Muscle of leg (tissue), 3 donors: ENCODE measurements at regions not wholly inside any gene's neighbourhood (a gene's known extent, or its start where the extent isn't known, plus 50 kb on each side); places are given as distances from the start of the nearest gene placed in this dataset.
A peak's percentile ranks its signal among the peaks of the same experiment; 100 is the strongest.
"Not testable (repeated sequence)": the region's sequence is repeated elsewhere in the genome, so short reads cannot be mapped to it uniquely, and the experiment has no call there.

Experiments used
- DNase-seq: peaks from one replicate; pipeline ENCODE4 v3.0.0; 2013
- H3K27ac ChIP-seq: one replicate; pipeline ENCODE4 v1.5.1; 2013; ENCODE audit warnings: mild to moderate bottlenecking, low read length, control low read depth
- H3K27me3 ChIP-seq: one replicate; pipeline ENCODE4 v1.6.1; 2013; ENCODE audit warnings: low read length; ENCODE audit not compliant: control insufficient read depth, insufficient read depth
- H3K36me3 ChIP-seq: one replicate; pipeline ENCODE4 v1.6.1; 2013; ENCODE audit warnings: low read length; ENCODE audit not compliant: control insufficient read depth, insufficient read depth
- H3K4me1 ChIP-seq: one replicate; pipeline ENCODE4 v1.6.1; 2013; ENCODE audit warnings: low read length; ENCODE audit not compliant: control insufficient read depth, insufficient read depth
- H3K4me3 ChIP-seq: one replicate; pipeline ENCODE4 v1.5.1; 2013; ENCODE audit warnings: low read length, control low read depth
- H3K9me3 ChIP-seq: replicated peaks from 2 replicates; pipeline ENCODE4 v1.6.1; 2013; ENCODE audit warnings: low read depth, low read length; ENCODE audit not compliant: control insufficient read depth
- WGBS: methylation state at CpG from one replicate; pipeline ENCODE4 v1.1.5; 2013; ENCODE audit warnings: missing lambda C conversion rate; ENCODE audit not compliant: insufficient coverage; 5-methylcytosine and 5-hydroxymethylcytosine counted together

DNA sequence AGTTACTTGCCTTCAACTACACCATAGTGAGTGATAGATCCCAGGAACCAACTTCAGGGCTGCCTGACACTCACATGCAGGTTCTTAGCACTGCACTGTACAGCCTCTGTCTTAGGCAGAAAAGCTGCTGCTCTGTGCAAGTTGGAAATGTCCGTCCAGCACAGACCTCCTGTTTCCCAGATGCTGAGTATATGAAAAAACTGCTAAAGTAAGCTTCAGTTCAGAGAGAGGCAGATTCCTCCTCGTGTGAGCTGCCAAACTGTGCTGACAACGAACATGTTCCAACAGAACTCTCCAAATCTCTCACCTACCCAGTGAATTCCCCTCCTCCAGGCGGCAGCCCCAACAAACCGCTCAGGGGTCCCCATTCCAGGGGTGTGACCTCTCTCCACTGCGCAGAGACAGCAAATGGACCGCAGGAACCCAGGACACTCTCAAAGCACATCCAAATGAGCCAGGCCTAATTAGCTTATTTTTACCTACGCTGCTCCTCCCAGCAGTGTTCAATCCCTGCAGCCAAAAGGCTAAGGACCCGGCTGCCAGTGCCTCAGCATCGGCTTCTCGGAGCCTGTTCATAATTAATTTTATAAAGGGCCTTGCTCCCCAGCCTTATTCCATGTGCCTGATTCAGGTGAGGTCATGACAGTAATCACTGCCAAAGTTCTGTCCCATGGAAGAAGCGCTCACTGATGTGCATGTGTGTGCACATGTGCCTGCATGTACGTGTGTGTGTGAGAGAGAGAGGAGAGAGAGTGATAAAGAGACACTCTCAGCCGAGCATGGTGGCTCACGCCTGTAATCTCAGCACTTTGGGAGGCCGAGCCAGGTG, 159.5 kb upstream of the AUTS2 start:
- Histone ChIP-seq H3K36me3 (no peaks in the 10 kb centered on the region), H3K4me1 (peaks cover 13% of the 10 kb centered on the region), H3K27ac (peak overlapping the region; percentile 45), H3K27me3 (no peaks in the 10 kb centered on the region), H3K9me3 (no peaks in the 10 kb centered on the region), H3K4me3 (no peak overlapping the region)
- WGBS = 14% methylated on average over 13 of the region's 16 CpGs
- DNase-seq = peak; percentile 94

- no peak overlapping the region for H3K4me3 ChIP-seq
- peaks cover 11% of the 10 kb centered on the region for H3K4me1 ChIP-seq
- no peak for DNase-seq
- H3K9me3 ChIP-seq = no peaks in the 10 kb centered on the region
- no CpG with 5 or more reads among the region's 1 CpG for WGBS
- H3K27me3 ChIP-seq = no peaks in the 10 kb centered on the region
- no peaks in the 10 kb centered on the region for H3K36me3 ChIP-seq
- H3K27ac ChIP-seq = no peak overlapping the region
These were observed 158.5 kb upstream of the AUTS2 start for GRCh38 chr7:69439636-69440325.

DNA sequence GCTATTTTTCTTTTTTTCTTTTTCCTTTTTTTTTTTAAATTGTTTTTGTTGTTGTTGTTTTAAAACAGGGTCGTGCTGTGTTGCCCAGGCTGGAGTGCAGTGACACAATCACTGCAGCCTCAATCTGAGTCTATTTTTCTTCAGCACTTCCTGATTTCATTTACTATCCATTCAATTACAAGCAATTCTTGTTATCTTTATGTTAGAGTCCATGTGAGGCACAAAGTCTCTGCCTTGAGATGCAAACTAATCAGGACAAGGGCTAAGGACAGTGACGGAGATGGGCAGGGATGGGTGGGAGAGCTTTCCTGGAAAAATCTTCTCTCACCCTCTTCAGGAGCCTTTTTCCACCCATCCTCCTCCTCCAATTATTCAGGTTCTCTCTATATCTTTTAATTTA, 157.3 kb upstream of the AUTS2 start:
- Histone ChIP-seq H3K4me1 (peaks cover 15% of the 10 kb centered on the region), H3K27ac (no peak overlapping the region), H3K9me3 (no peaks in the 10 kb centered on the region), H3K27me3 (no peaks in the 10 kb centered on the region), H3K36me3 (no peaks in the 10 kb centered on the region), H3K4me3 (no peak overlapping the region)
- no CpG with 5 or more reads among the region's 2 CpGs for WGBS
- no peak for DNase-seq

DNA sequence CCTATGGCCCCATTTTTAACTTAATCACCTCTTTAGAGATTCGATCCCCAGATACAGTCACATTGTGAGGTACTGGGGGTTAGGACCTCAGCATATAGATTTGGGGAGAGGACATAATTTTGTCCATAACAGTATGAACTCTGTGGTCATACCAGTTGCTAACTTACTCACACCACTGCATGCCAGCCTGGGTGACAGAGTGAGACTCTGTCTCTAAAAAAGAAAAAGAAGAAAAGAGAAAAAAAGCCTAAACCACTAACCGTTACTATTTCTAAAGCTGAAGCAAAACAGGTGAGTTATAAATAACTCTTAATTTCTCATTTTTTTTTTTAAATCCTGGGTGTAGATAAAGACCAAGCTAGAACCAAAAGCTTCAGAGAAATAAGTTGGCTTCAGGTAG, 155.1 kb upstream of the AUTS2 start:
- no peak for DNase-seq
- Histone ChIP-seq H3K4me3 (no peak overlapping the region), H3K27ac (no peak overlapping the region), H3K9me3 (no peaks in the 10 kb centered on the region), H3K4me1 (peaks cover 11% of the 10 kb centered on the region), H3K27me3 (no peaks in the 10 kb centered on the region), H3K36me3 (no peaks in the 10 kb centered on the region)
- no CpG with 5 or more reads among the region's 2 CpGs for WGBS

- no peaks in the 10 kb centered on the region for H3K27me3 ChIP-seq
- WGBS = 62% methylated on average over 11 of the region's 11 CpGs
- no peak overlapping the region for H3K27ac ChIP-seq
- H3K4me1 ChIP-seq = peaks cover 4% of the 10 kb centered on the region
- no peak for DNase-seq
- no peaks in the 10 kb centered on the region for H3K9me3 ChIP-seq
- H3K36me3 ChIP-seq = no peaks in the 10 kb centered on the region
- no peak overlapping the region for H3K4me3 ChIP-seq
These were observed 152.7 kb upstream of the AUTS2 start for GRCh38 chr7:69445541-69445940.

GRCh38 chr7:69446213-69446612, 152.1 kb upstream of the AUTS2 start:
- 100% methylated on average over 1 of the region's 7 CpGs for WGBS
- not testable (repeated sequence) for H3K27me3 ChIP-seq, DNase-seq, H3K4me1 ChIP-seq, H3K36me3 ChIP-seq, H3K9me3 ChIP-seq, H3K27ac ChIP-seq, H3K4me3 ChIP-seq

- no peaks in the 10 kb centered on the region for H3K27me3 ChIP-seq
- no peak overlapping the region for H3K4me3 ChIP-seq
- H3K4me1 ChIP-seq = peaks cover 11% of the 10 kb centered on the region
- WGBS = 47% methylated on average over 9 of the region's 14 CpGs
- no peak overlapping the region for H3K27ac ChIP-seq
- H3K9me3 ChIP-seq = no peaks in the 10 kb centered on the region
- DNase-seq = peak; percentile 73
- H3K36me3 ChIP-seq = no peaks in the 10 kb centered on the region
These were observed 150.2 kb upstream of the AUTS2 start for GRCh38 chr7:69448071-69448470.

DNA sequence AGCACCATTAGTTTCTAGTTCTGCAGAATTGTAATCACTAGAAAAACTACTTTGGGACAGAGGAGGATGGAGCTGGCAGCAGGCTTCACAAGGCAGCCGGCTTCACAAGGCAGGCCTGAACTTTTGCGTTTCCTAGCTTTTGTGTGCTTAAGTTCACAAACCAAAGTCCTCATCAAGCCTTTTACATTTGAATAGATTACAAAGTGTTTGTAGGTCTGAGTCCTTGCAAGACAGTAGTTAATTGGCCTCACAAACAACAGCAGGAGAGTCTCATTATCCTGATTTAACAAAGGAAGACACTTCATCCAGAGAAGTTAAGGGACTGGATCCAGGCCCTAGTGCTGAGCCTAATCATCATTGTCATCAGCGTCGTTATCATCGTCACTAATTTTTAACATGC, 147.8 kb upstream of the AUTS2 start:
- Histone ChIP-seq H3K27me3 (no peaks in the 10 kb centered on the region), H3K4me3 (no peak overlapping the region), H3K27ac (no peak overlapping the region), H3K9me3 (no peaks in the 10 kb centered on the region), H3K4me1 (peaks cover 9% of the 10 kb centered on the region), H3K36me3 (no peaks in the 10 kb centered on the region)
- WGBS = 48% methylated on average over 3 of the region's 5 CpGs
- no peak for DNase-seq

- H3K4me1 ChIP-seq = peaks cover 7% of the 10 kb centered on the region
- DNase-seq = no peak
- WGBS = 100% methylated on average over 1 of the region's 2 CpGs
- no peaks in the 10 kb centered on the region for H3K9me3 ChIP-seq
- no peaks in the 10 kb centered on the region for H3K36me3 ChIP-seq
- H3K27me3 ChIP-seq = no peaks in the 10 kb centered on the region
- H3K4me3 ChIP-seq = no peak overlapping the region
- H3K27ac ChIP-seq = no peak overlapping the region
These were observed 146.6 kb upstream of the AUTS2 start for GRCh38 chr7:69451715-69452114.

GRCh38 chr7:69452797-69453196, 145.5 kb upstream of the AUTS2 start:
- Histone ChIP-seq H3K4me3 (no peak overlapping the region), H3K4me1 (peaks cover 10% of the 10 kb centered on the region), H3K9me3 (no peaks in the 10 kb centered on the region), H3K27ac (no peak overlapping the region), H3K27me3 (no peaks in the 10 kb centered on the region), H3K36me3 (no peaks in the 10 kb centered on the region)
- DNase-seq = no peak
- whole genome bisulfite sequencing = no CpG with 5 or more reads among the region's 2 CpGs
